ENCODE measurements at regions not wholly inside any gene's neighbourhood (a gene's known extent, or its start where the extent isn't known, plus 50 kb on each side); places are given as distances from the start of the nearest gene placed in this dataset.
"Not testable (repeated sequence)": the region's sequence is repeated elsewhere in the genome, so short reads cannot be mapped to it uniquely, and the experiment has no call there.

GRCh38 chr10:101280511-101280910, 51.2 kb upstream of the LBX1 start:
- no peak for DNase-seq

- not testable (repeated sequence) for DNase-seq
Measured at GRCh38 chr10:101280921-101281320, 51.7 kb upstream of the LBX1 start.

GRCh38 chr10:101282947-101283346, 53.7 kb upstream of the LBX1 start:
- no peak for DNase-seq

GRCh38 chr10:101283762-101284100, 54.5 kb upstream of the LBX1 start:
- peak; percentile 25 for DNase-seq

GRCh38 chr10:101284101-101284743, 55.0 kb upstream of the LBX1 start:
- peak; percentile 56 for DNase-seq

- DNase-seq = no peak
Measured at GRCh38 chr10:101284744-101285463, 55.6 kb upstream of the LBX1 start.

- peak; percentile 82 for DNase-seq
Measured at GRCh38 chr10:101285519-101286070, 56.3 kb upstream of the LBX1 start.

GRCh38 chr10:101286248-101287046, 57.2 kb upstream of the LBX1 start:
- no peak for DNase-seq

GRCh38 chr10:101287183-101287996, 58.1 kb upstream of the LBX1 start:
- no peak for DNase-seq

GRCh38 chr10:101287997-101288635, 58.9 kb upstream of the LBX1 start:
- peak; percentile 76 for DNase-seq

- DNase-seq = no peak
Measured at GRCh38 chr10:101289541-101289940, 60.3 kb upstream of the LBX1 start.

- DNase-seq = no peak
Measured at GRCh38 chr10:101290431-101290830, 61.2 kb upstream of the LBX1 start.

GRCh38 chr10:101290881-101291280, 61.6 kb upstream of the LBX1 start:
- no peak for DNase-seq

GRCh38 chr10:101291331-101292193, 62.3 kb upstream of the LBX1 start:
- peak; percentile 77 for DNase-seq

GRCh38 chr10:101292194-101293006, 61.6 kb upstream of the BTRC start:
- DNase-seq = peak; percentile 72

GRCh38 chr10:101293007-101293723, 60.8 kb upstream of the BTRC start:
- peak; percentile 69 for DNase-seq

- DNase-seq = no peak
Measured at GRCh38 chr10:101294109-101294508, 59.9 kb upstream of the BTRC start.

- no peak for DNase-seq
Measured at GRCh38 chr10:101295261-101295660, 58.7 kb upstream of the BTRC start.

GRCh38 chr10:101297901-101298486, 56.0 kb upstream of the BTRC start:
- peak; percentile 39 for DNase-seq

Measured in NCI-H1105 treated with DMSO at 0.1 percent for 48 hours (cell line).